ENCODE measurements at regions not wholly inside any gene's neighbourhood (a gene's known extent, or its start where the extent isn't known, plus 50 kb on each side); places are given as distances from the start of the nearest gene placed in this dataset.
A peak's percentile ranks its signal among the peaks of the same experiment; 100 is the strongest.

DNA sequence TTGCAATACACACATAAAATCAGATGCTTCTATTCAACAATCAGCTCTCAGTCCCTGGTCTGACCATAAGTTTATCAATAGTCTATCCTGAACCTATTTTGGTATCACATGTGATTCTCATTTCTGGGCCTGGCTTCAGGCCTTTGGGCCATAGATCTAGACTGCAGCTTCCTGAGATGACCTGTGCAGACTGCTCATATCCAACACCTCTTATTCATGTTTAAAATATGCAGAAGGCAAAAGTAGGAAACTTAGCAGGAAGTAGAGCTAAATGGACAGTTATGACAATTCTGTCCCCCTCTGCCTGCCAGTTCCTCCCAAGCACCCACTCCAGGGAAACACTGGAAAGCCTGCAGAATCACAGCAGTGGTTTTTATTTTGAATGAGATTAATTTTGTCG, 53.3 kb downstream of the C7orf25 start:
- no peak for ATAC-seq
- Histone ChIP-seq H3K27me3 (peaks cover 0 to 23% (median 0%) of the 10 kb centered on the region in 9 donors), H3K27ac (no peak overlapping the region), H3K36me3 (no peaks in the 10 kb centered on the region), H3K4me1 (no peaks in the 10 kb centered on the region), H3K9me3 (peaks cover 0 to 13% (median 0%) of the 10 kb centered on the region in 12 donors), H3K4me3 (no peak overlapping the region)
- no peak for DNase-seq
- TF ChIP-seq, protein P1, sequence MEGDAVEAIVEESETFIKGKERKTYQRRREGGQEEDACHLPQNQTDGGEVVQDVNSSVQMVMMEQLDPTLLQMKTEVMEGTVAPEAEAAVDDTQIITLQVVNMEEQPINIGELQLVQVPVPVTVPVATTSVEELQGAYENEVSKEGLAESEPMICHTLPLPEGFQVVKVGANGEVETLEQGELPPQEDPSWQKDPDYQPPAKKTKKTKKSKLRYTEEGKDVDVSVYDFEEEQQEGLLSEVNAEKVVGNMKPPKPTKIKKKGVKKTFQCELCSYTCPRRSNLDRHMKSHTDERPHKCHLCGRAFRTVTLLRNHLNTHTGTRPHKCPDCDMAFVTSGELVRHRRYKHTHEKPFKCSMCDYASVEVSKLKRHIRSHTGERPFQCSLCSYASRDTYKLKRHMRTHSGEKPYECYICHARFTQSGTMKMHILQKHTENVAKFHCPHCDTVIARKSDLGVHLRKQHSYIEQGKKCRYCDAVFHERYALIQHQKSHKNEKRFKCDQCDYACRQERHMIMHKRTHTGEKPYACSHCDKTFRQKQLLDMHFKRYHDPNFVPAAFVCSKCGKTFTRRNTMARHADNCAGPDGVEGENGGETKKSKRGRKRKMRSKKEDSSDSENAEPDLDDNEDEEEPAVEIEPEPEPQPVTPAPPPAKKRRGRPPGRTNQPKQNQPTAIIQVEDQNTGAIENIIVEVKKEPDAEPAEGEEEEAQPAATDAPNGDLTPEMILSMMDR (IDR thresholded peaks at IDR 0.05) = no peak
- no peak for TF ChIP-seq POLR2A (IDR thresholded peaks at IDR 0.05)
- 92 to 95% (median 92%) methylated on average over 1 of the region's 1 CpG for WGBS, 4 donors
- intact Hi-C loops (cut with DNase I) = no loop called here

DNA sequence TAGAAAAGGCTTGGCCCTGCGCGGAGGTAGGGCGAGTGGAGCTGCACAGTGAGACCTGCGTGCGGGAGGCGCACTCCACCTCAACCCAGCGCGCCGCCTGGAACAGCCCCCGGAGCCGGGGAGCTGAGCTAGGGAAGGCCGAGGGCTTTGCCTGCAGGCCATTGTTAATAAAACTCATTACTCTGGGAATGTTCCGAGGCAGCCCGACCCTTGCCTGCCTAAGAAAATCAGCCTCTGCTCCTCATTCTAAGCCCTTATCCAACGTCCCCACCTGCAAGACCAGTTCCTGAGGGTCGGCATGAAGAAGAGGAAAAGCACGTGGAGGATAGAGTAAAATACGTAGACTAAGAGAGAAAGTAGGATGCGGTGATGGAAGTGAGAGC, 55.3 kb downstream of the C7orf25 start:
- ATAC-seq (no peak), DNase-seq (no peak)
- H3K36me3 ChIP-seq = no peaks in the 10 kb centered on the region
- H3K27me3 ChIP-seq = peaks cover 0 to 23% (median 0%) of the 10 kb centered on the region in 9 donors
- peak overlapping the region in 9 of 12 donors; percentile 23 to 49 (median 41) for H3K4me3 ChIP-seq
- no peak for TF ChIP-seq POLR2A (IDR thresholded peaks at IDR 0.05)
- TF ChIP-seq, protein P1 (IDR thresholded peaks at IDR 0.05) = no peak
- no peak overlapping the region for H3K27ac ChIP-seq
- peaks cover 0 to 4% (median 0%) of the 10 kb centered on the region in 12 donors for H3K9me3 ChIP-seq
- intact Hi-C loops (cut with DNase I) = no loop called here
- H3K4me1 ChIP-seq = no peaks in the 10 kb centered on the region
- 22 to 47% (median 28%) methylated on average over 19 of the region's 19 CpGs for WGBS, 4 donors

DNA sequence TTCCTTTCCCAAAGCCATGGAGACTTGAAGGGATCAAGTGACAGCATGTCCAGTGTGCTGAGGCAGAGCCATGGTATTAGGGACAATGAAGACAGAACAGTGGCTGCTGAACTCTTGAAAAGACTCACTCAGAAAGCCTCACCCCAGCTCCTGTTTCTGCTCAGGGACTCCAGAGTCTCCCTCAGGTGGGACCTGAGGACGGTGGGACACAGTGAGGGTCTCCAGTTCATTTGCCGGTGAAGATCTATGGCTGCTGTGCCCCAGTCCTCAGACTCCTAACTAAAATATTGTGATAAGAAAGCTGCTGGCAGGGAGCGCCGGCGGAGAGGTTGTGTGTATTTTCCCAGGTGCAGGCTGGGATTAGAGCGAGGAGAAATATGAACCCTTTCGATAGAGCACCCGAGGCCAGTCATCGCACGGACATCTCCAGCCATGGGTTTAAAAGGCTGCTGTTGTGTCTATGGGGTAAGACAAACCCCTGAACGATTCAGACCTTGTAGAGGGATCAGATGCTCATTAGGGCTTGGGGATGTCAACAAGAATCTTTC, 57.2 kb downstream of the C7orf25 start:
- TF ChIP-seq, protein P1 (IDR thresholded peaks at IDR 0.05) = no peak
- no peak for TF ChIP-seq POLR2A (IDR thresholded peaks at IDR 0.05)
- H3K4me1 ChIP-seq = no peaks in the 10 kb centered on the region
- ATAC-seq (no peak), DNase-seq (no peak)
- no peaks in the 10 kb centered on the region for H3K36me3 ChIP-seq
- H3K4me3 ChIP-seq = no peak overlapping the region
- H3K9me3 ChIP-seq = peaks cover 0 to 4% (median 0%) of the 10 kb centered on the region in 12 donors
- 84 to 92% (median 89%) methylated on average over 11 of the region's 11 CpGs for WGBS, 4 donors
- no peak overlapping the region for H3K27ac ChIP-seq
- intact Hi-C loops (cut with DNase I) = no loop called here
- H3K27me3 ChIP-seq = peaks cover 0 to 23% (median 0%) of the 10 kb centered on the region in 9 donors

DNA sequence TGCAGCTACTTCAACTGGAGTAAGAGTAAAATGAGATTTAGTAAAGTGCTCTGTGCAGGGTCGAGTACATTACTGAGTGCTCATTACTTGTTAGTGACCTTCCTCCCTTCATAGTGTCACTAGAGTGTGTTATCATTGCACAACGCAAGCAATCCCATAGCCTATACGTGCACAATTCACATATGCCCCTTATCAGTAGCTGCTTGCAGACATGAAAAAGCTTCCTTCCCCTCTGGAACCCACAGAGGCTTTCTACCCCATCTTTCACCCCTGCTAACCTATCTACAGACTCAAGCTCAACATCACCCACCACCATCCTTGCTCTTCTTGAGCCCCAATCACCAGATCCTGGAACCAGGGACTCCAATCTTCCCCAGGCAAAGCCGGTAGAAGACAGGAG, 59.3 kb downstream of the C7orf25 start:
- ATAC-seq = no peak

More for the DNA sequence above, 59.3 kb downstream of the C7orf25 start:
- WGBS, 4 donors = 31 to 45% (median 38%) methylated on average over 4 of the region's 4 CpGs
- Histone ChIP-seq H3K36me3 (no peaks in the 10 kb centered on the region), H3K4me3 (no peak overlapping the region), H3K27me3 (peaks cover 0 to 22% (median 0%) of the 10 kb centered on the region in 9 donors), H3K4me1 (no peaks in the 10 kb centered on the region), H3K27ac (no peak overlapping the region), H3K9me3 (peaks cover 0 to 2% (median 0%) of the 10 kb centered on the region in 12 donors)
- DNase-seq = no peak
- intact Hi-C loops (cut with DNase I) = no loop called here
- TF ChIP-seq, protein P1 (IDR thresholded peaks at IDR 0.05) = no peak
- no peak for TF ChIP-seq POLR2A (IDR thresholded peaks at IDR 0.05)

Measured in heart left ventricle (tissue), 16 donors.